H1 (cell line): ENCODE measurements at regions not wholly inside any gene's neighbourhood (a gene's known extent, or its start where the extent isn't known, plus 50 kb on each side); places are given as distances from the start of the nearest gene placed in this dataset.

ENCODE experiments used
- BRCA1 ChIP-seq: IDR thresholded peaks from 2 replicates; pipeline ENCODE4 v1.6.1; 2012; ENCODE audit warnings: low read depth, low read length, improper control_type of control experiment
- CBX5 ChIP-seq: fragments of 300-800, 300-1000 bp; sonication (generic); IDR thresholded peaks from 2 replicates; pipeline ENCODE4 v1.7.1; 2016; ENCODE audit warnings: antibody characterized with exemption, low read length, low read depth

- no peak for TF ChIP-seq BRCA1
- TF ChIP-seq CBX5: no peak
These were observed 1178.0 kb downstream of the UQCRFS1 start (continued) for GRCh38 chr19:28034936-28035335.
